GM18520 (cell line): ENCODE measurements at regions not wholly inside any gene's neighbourhood (a gene's known extent, or its start where the extent isn't known, plus 50 kb on each side); places are given as distances from the start of the nearest gene placed in this dataset.

Experiments
- ATAC-seq: cut with Tn5 transposase; IDR thresholded peaks from one replicate; pipeline ENCODE4 v1.9.1; 2021; ENCODE audit not compliant: unreplicated experiment

DNA sequence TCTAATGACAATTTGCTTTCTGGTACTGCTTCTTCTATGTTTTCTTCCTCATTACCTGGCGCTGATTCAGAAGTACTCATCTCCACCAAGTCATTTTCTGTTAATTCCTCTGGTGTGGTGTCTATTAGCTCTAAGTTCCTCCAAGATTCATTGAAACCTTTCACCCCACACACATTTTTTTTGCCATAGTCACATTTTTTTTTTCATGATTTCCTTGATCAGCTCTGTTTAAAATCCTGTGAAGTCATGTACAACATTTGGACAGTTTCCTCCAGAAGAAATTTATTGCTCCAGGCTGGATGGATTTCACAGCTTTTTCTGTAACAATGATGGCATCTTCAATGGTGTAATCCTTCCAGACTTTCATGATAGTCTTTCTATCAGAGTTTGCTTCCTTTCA lies 243.2 kb upstream of the VEPH1 start:
- no peak for ATAC-seq

DNA sequence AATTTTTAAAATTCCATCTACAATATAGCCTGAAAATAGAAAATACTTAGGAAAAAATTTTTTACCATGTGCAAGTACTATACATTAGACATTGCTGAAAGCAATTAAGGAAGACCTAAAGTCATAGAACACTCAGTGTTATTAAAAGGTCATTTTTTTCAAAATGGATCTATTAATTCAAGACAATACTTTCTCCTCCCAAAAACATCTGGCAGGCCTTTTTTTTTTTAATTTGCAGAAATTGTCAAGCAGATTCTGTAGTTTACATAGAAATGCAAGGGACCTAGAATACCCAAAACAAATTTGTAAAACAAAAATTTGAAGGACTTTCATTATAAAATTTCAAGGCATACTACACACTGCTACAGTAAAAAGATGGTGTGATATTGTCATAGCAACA lies 238.4 kb upstream of the VEPH1 start:
- no peak for ATAC-seq

- ATAC-seq: no peak
Measured at GRCh38 chr3:157738441-157738840, 235.2 kb upstream of the VEPH1 start.

DNA sequence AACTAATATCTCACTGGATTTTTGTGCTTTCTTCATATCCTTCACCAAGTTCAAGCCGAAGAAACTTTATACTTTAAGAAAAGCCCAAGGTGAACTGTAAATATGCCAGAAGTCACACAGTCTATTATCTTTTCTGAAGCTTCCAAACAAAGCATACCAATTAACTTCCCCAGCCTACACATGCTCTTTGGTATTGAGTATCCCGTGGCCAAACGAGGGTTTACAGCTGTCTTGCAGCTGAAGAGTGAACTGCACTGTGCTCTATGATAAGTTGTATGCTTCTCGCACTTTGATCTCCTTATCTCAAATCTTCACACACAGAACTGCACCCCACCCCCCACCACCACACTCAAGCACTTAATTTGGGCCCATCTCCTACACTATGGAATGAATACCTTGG lies 215.6 kb upstream of the VEPH1 start:
- no peak for ATAC-seq

DNA sequence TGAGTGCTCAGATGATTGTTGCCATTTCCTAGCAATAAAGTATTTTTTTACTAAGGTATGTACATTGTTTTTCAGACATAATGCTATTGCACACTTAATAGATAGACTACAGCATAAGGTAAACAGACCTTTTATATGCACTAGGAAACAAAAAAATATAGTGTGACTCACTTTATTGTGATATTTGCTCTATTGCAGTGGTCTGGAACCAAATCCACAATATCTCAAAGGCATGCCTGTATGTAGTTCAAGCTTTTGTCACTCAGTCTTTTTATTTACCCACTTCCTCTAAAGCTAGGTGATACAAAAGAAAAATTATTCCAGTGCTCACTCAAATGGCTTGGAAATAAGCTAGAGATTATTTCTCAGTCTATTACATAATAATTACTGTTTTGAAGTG lies 209.9 kb upstream of the VEPH1 start:
- no peak for ATAC-seq

DNA sequence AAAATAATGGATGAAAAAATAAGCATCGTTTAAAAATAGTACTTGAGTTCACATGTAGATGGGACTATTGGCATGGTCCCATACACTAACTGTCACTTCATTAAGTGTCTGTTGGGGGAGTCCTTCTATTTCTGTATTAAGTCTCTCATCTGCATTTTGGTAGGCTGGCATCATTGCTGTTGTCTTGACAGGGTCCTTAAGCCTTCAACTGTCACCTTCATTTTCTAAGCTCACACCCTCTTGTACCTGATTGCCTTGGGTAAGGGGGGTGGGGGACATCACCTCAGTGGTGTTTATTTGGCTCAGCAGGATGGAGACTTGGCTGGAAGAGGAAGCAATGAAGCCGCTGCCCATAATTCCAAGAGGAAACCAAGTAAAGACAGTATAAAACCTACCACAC lies 202.0 kb upstream of the VEPH1 start:
- no peak for ATAC-seq

DNA sequence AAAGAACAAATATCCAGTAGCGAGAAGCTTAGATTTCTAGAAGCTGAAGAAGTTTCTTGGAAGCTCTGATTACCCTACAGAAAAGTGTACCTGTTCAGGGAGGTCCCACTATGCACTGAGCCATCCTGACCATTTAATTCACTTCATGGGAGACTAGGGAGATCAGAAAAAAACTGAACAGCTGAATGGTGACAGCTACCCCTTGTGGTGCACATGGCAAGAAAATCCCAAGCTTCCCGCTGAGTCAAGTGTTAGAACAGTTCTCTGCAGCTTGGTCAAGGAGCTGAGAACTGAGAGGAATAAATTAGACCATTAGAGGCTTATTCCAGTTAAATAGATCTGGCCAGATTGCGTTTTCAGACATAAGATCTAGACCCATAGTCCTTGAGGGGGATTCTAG lies 197.2 kb upstream of the VEPH1 start:
- no peak for ATAC-seq

DNA sequence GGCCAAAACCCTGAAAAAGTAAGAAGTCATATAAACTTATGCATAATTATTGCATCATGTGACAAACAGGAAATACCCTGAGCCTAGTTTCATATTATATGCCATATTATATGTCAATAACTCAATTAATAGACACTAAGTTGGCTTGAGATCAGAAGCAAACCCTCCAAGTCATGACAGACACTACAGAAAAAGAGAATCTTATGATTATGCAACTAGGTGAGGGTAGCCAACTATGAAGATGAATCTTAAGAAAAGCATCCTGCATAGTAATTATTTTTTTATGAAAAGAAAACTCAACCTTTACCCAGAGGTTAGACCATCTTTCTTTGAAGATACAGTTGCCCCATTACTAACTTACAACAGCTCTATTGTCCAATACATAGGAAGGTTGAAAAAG lies 192.4 kb upstream of the VEPH1 start:
- no peak for ATAC-seq

GRCh38 chr3:157695103-157695502 lies 191.9 kb upstream of the VEPH1 start:
- ATAC-seq: no peak

DNA sequence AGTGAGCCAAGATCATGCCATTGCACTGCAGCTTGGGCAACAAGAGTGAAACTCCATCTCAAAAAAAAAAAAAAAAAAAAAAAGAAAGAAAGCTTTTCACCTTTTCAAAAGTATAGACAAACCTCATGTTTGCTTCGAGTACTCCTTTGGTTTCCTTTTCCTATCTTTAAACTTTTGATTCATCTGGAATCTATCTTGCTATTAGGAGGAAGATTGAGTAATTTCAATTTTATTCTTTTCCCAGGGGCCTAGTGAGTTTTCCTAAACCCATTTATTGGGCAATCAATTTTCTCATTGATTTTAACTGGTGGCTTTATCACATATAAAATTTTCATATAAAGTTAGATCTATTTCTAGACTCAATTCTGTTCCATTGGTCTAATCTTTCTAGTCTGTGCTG lies 190.5 kb upstream of the VEPH1 start:
- ATAC-seq: no peak

DNA sequence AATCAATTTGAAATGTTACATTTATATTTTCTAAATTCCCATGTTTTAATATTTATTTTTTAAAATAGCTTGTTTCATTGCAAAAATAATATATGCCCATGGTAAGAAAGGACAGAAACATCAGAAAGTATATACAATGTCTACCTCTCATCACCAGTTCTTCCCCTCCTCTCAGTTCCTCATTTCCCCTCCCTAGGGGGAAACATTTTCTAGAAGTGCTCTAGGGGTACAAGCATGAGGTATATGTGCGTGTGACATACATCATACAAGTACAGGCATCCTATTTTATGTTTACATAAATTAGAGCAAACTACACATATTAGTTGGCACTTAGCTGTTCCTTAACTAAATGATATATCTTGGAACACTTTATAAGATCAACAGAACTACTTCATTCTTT lies 189.3 kb upstream of the VEPH1 start:
- ATAC-seq: no peak

DNA sequence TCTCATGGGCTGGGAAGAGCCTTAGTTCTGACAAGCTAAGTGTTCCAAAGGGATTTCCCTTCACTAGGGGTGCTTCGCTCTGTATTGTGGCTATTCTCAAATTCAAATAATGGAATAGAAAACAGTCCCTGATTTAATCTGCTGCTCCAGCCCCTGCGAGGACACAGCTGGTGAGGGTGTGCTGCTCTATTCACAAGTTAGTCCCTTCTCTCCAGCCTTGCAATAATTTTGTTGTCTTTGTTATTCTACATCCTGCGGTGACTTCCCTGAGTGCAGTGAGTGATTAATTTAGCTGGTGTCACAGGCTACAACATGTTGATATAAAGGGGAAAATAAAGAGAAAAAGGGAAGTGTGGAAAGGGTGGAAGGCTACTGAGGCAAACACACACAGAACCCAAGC lies 180.5 kb upstream of the VEPH1 start:
- no peak for ATAC-seq

- no peak for ATAC-seq
Measured at GRCh38 chr3:157672061-157672460, 168.8 kb upstream of the VEPH1 start.

DNA sequence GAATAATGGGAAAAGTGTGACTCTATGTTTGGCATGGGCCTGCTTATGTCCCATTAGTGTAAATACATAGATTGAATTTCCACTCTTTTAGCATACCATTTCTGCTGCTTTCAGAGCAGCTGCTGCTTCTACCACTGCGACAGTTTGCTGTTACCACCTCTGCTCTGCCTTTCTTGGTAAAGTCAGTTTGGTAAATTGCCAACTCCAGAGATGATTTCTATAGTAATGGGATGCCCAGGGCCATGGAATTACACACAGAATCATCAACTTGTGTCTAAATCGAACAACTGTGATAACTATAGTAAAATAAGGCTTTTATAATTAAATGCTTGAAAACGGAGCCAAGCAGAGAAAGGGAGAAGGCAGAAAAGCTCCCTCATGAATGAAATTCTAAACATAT lies 168.4 kb upstream of the VEPH1 start:
- no peak for ATAC-seq

DNA sequence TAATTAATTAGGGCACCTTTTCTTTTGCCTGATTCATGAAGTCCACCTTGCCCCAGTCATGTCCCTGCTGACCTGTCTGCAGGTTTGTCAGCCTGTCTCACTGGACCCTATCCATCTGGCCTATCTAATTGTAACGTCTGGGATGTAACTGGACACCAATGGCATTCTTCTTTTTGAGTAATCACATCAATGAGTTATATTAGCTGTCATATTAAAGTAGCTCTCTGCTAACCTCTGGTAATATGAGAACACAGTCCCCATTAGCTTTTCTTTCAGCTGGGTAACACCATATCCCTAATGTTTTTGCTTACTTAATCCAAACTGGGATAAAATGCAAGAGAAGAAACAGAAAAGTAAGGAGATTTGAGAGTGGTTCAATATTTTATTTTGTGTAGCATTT lies 166.2 kb upstream of the VEPH1 start:
- no peak for ATAC-seq

GRCh38 chr3:157667493-157667892 lies 164.3 kb upstream of the VEPH1 start:
- no peak for ATAC-seq

- ATAC-seq: no peak
Measured at GRCh38 chr3:157662171-157662570, 159.0 kb upstream of the VEPH1 start.

DNA sequence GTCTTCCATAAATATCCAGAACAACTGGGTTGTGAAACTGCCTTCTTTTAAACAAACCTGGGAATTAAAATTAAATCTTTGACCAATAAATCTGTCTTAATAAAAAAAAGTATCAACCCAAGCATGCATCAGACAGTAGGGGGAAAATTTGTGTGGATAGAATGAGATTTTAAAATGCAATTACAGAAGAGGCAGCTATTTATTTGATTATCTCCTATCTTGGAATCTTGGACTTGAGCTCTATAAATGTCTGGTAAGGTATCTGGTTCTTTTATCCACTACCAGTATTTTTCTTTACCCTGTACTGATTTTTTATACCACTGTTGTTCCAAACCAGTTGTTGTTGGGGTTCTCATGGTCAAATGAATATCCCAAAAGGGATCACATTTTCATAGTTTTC lies 157.6 kb upstream of the VEPH1 start:
- ATAC-seq: no peak

- ATAC-seq: no peak
Measured at GRCh38 chr3:157652366-157652765, 149.2 kb upstream of the VEPH1 start.

DNA sequence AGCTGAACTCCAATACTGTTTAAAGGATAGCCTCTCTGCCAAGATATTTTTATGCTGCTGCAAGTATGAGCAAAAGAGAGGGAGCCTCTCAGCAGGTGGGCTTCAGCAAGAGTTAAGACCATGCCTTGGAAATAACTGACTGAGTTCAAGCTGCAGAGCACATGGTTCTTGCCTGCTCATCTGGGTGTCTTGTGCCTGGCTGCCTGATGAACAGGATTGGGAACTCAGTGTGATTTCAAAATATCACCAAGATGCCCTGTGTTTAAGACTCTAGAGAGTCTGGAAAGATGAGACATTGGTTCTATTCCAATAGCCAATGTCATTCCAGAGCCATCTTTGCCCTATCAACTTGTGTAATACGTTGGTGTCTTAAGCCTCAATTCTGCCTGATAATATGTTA lies 147.5 kb upstream of the VEPH1 start:
- ATAC-seq: no peak

- no peak for ATAC-seq
Measured at GRCh38 chr3:157650172-157650571, 147.0 kb upstream of the VEPH1 start.

DNA sequence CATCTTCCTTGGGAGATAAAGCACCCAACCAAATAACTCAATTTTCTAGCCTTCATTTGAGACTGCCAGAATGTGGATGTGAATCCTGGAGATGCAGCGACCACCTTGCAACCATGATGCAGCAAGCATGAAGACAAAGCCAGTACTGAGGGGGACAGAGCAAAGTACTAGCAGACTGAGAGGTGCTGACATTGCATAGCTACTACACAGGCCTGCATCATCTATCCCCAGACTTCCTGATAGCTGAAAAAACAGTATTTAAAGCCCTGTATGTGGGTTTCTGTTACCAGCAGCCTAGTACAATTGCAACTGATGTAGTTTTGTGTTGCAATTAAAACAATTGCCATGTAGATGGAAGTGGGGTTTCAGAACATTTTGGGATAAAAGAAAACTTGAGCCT lies 146.3 kb upstream of the VEPH1 start:
- no peak for ATAC-seq

DNA sequence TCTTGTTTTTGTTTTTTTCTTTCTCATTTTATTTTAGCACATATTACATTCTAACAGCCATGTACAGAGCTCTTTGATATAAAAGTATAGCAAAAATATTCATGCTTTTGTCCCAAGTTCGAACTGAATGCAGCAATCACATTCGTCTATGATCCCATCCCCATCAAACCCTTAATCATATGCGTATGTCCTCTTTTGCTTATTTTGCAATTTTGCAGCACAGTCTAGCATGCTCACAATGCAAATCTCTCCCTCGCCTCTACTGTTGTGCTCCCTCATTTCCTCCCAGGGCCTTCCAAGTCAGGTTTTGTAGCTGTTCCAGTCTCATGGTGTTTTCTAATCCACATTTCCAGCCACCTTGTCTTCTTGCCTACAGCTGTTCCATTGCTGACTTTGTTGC lies 144.6 kb upstream of the VEPH1 start:
- no peak for ATAC-seq

DNA sequence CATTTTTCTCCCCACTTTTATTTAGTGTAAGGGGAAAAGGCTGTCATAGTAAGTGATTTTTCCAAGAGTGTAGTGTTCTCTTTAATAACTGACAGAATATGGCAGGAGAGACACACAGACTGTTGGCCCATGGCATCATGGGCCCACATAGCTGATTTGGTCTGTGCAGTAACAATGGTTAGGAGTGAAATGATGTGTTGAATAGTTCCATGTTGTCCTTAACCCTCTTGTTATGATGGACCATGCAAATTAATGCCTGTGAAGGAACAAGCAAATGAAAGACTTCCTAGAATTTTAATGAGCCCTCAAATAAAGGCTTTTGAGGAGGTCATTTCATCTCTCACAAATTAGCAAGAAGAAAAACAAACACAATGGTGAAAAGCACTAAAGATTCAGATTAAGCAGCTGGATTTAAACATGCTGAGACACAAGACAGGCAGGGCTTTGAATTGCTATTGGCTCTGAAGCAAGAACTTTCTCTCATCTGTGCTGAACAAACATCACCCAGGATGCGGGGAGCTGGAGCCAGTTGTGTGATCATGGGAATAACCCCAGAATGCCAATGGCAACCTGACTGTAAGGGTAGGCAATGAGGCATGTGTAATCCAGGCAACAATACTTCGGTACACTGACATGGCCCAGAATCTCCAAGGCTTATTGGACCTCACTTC lies 136.7 kb upstream of the VEPH1 start:
- ATAC-seq: no peak
